ENCODE measurements at regions not wholly inside any gene's neighbourhood (a gene's known extent, or its start where the extent isn't known, plus 50 kb on each side); places are given as distances from the start of the nearest gene placed in this dataset.

DNA sequence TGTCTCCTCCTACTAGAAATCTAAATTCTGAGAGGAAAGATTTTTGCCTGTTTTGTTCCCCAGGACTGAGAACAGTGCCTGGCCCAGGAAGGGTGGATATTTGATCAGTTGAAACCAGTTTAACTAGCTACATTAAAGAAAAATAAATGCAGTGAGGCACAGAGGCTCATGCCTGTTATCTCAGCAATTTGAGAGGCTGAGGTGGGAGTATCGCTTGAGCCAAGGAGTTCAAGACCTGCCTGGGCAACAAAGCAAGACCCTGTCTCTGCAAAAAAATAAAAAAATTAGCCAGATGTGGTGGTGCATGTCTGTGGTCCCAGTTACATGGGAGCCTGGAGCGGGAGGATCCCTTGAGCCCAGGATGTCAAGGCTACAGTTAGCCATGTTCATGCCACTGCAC lies 104.8 kb upstream of the CPEB4 start:
- TF ChIP-seq CTCF (IDR thresholded peaks at IDR 0.05) (no peak), POLR2AphosphoS5 (IDR thresholded peaks at IDR 0.05; ENCODE audit: low read depth, low read length) (no peak), REST (IDR thresholded peaks at IDR 0.05; ENCODE audit: insufficient read depth in 1 of 2, low read depth in 2 of 2, low read length in 1 of 2) (no peak), TCF7L2 (IDR thresholded peaks at IDR 0.05; ENCODE audit: low read depth, low read length) (no peak)
